ENCODE measurements at regions not wholly inside any gene's neighbourhood (a gene's known extent, or its start where the extent isn't known, plus 50 kb on each side); places are given as distances from the start of the nearest gene placed in this dataset.
"Not testable (repeated sequence)": the region's sequence is repeated elsewhere in the genome, so short reads cannot be mapped to it uniquely, and the experiment has no call there.

DNA sequence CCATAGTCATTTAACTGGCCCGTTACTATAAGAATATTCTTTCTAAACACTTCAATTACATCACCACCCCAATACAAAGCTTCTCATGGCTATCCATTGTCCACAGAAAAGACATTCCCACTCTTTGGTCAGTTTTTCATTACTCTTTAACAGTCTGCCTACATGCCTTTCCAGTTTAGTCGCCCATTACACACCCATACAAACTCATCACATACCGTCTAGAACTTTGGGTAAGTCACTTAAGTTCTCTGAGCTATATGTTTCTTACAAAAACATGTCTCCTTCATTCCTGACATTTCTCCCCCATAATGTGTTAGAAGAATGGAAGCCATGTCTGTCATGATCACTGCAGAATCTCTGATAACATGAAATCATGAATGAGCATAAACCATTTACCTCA is 108.2 kb upstream of the STK17B start:
- DNase-seq (ENCODE audit: low read depth), result no peak

DNA sequence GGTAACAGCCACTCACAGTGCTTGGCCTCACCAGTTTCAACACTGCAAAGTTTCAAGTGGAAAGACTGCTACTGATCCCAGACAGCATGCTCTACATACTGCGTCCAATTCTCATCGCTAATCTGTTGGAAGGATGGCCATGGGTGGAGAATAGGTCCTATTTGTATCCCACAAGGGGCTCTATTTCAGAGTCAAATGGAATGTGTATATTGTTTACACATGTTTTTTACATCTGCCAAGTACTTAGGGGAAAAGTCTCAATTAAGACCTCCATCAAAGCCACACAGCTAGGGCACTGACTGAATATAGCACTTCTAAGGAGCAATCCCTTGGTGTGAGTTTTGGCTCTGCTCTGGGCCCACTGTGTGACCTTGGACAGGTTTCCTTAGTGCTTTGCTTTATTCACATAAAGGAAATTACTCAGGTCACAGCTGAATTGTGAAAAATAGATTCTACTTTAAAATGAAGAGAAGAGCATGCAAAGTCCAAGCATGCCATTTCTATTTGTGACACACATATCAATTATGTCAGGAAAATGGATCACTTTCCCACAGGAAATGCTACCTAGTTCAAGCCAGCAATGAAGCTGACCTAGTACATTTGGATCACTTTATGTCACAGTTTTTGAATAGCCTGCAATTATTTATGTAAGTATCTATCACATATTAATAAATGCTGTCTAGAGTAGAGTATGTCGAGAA is 112.9 kb upstream of the STK17B start:
- DNase-seq (ENCODE audit: low read depth), result no peak

DNA sequence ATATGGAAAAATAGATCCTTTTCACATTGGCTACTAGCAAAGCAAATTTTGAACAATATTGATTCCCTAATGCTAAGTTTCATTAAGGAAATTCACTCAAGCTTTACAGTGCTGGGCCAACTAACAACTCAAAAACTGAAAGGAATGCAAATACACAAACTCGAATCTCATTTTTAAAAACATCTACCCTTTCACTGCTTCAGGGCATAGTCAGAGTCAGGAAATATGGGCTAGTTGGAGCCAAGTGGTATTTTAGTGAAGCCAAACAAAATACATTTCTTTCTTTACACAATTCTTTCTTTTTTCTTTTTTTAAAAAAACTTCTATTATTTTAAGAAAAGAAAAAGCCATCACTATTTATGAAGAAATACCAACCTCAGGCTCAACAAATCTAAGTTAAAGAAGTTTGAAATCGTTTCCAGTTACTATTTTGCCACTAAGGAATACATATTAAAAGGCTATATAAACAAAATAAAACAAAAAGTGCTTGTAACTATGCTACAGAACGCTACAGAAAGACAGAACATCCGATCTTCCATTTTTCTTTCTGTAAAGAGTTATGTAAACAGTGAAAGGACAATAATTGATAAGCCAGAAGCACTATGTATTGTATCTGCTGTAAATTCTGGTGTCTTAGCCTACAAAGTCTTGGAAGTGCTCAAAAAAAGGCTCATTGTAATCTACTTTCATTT is 113.6 kb upstream of the STK17B start:
- no peak for DNase-seq (ENCODE audit: low read depth)

DNA sequence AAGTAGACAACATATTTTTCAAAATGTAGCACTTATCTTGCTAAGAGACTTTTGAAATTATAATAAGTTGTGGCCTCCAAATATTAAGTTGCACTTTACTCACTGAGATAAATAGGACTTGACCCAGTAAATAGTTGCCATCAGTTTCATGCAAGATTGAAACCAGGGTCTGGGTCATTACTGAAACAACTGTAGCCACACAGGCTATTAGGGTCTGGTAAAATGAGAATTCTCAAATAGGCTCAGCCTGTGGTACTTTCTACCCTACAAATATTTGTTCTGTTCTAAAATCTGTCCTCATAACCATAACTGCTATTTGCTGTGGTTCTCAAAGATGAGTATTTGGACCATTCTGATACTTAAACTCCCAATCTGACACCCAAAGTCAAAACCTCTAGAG is 115.4 kb upstream of the STK17B start:
- no peak for DNase-seq (ENCODE audit: low read depth)

DNA sequence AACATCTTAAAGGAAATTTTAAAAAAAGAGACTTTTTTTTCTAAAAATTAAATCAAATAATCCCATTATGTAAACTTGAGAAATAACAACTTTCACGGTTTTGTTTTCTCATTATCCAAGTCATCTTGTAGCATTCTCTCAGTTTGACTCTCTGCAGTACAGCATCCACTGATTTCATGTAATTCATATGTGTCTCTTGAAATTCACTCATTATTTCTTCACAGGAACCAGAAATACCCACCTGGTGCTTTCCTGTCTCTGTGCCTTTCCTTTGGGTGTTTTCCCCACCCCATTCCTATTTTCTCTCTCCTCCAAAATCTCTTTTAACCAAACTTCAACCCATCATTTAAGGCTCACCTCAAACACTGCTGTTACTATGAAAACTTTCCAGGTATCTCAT is 116.1 kb upstream of the STK17B start:
- DNase-seq (ENCODE audit: low read depth), result no peak

DNA sequence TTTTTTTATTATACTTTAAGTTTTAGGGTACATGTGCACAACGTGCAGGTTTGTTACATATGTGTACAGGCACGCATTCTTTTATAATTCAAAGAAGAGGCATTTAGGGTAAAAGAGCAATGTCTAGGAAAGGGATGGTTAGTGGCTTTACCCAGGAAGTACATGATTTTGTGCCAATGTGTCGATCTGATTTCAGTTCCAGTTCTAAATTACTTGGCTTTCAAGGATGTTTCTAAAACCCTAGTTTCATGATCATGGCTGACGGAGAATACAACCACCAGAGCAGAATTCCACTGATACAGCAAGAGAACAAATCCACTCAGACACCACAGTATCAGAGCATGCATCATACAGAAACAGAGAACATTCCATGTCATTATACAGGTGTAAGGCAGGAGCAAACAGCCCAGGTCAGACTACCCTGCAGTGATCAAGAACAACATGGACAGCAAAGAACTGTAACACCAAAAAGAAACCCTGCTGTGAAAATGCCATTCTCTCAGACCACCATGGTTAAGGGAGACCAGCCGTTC is 116.7 kb upstream of the STK17B start:
- no peak for DNase-seq (ENCODE audit: low read depth)

DNA sequence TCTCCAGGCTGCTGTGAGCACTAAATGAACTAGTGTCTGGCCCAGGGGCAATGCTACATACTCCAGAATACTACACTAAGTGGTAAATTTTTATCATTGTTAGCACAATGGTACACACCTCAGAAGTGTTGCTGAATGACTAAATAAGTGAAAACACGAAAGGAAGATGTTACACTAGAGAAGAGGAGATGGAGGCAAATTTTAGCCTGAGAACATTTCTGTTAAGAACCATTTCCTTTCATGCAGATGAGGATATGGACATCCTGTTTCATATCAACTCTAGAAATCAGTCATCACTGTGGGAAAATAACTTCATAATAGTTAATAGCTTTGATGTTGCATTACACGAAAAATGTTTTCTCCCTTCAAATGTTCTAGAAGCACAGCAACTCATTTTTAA is 117.6 kb upstream of the STK17B start:
- no peak for DNase-seq (ENCODE audit: low read depth)

DNA sequence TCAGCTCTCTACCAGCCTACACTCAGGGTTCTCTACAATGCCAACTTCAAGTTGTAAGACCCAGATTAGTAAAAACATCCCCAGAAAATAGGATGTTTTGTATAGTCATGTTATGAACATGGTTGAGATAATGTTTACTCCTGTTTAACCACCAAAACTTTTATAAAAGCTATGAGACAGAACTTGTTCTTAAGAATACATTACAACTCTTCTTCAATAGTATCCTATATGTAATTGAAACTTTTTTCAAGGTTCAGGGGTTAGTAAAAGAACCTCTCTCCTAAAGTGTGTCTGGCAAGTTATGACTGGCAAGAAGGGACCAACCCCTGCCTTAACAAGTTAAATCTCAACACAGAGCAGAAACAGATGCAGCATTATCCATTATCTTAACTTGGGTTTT is 118.8 kb upstream of the STK17B start:
- no peak for DNase-seq (ENCODE audit: low read depth)

DNA sequence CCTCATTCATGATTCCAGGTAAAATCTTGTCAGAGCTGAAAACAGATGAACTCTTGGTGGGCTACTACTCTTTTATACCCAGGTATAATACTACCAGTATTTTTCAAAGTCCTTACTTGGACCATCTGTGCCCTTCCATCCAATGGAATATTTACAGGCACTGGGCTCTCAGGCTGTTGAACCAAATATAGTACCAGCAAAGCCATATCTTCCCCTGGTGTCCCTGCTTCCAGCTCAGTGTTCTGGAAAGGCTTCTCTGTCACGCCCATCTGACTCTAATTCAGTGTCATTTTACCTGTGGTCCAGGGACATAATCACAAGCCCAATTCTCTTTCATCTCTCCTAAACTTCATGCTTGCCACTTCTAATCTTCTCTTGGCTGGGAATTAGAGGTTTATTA is 119.2 kb upstream of the STK17B start:
- DNase-seq (ENCODE audit: low read depth), result no peak

DNA sequence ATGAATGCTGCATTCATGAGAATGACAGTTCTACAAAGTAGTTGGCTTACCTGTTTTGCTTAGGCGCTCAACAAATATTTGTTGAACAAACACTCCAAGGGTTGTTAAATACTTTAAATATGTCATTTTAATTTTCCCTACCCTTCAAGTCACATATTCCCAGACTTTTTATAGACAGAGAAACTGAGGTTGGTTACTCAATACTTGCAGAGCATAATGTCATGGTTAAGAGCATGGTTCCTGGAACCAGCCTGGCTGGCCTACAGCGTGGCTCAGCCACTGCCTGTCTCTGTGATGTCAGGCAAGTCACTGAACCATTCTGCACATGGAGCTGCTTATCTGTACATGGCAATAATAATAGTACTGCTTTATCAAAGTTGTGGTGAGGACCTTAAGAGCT is 120.0 kb upstream of the STK17B start:
- no peak for DNase-seq (ENCODE audit: low read depth)

DNA sequence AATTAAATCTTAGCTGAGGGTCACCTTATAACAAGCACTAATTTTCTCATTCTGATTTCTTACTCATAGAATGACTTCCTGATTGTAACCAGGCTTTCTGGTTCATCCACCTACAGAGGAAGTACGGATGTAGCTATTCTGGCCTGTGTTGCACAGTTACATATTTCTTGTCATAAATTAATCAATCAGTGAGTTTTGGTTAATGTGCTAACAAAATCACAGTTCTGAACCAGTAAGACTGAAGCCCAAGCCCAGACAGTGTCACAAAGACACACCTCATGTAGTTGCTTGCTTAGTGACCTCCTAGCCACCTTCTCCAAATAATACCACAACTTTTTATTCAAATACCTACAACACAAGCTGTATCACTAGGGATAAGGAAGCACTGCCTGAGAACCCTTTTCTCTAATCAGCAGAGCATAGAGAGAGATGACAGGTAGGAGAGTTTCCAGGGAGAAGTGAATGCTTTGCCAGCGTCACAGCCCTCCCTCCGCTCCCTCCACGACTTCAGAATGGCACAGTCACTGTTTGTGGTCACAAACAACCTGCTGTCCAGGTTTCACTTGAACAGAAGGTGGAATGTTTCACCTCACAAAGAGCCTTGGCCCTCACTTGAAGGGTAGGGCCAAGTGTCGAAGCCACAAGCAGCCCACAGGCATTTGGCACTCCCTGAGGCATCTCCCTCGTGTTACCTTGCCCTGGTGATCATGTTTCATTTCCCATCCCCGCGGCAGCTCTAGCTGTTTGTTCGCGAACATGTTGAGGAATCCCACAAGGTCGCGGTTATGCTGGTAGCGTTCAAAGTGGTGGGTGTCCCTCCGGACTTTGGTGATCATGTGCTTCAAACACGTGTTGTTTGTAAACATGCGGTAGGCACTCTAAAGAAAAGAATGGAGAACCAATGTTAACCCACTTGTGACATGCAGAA is 120.8 kb upstream of the STK17B start:
- DNase-seq (ENCODE audit: low read depth), result no peak

DNA sequence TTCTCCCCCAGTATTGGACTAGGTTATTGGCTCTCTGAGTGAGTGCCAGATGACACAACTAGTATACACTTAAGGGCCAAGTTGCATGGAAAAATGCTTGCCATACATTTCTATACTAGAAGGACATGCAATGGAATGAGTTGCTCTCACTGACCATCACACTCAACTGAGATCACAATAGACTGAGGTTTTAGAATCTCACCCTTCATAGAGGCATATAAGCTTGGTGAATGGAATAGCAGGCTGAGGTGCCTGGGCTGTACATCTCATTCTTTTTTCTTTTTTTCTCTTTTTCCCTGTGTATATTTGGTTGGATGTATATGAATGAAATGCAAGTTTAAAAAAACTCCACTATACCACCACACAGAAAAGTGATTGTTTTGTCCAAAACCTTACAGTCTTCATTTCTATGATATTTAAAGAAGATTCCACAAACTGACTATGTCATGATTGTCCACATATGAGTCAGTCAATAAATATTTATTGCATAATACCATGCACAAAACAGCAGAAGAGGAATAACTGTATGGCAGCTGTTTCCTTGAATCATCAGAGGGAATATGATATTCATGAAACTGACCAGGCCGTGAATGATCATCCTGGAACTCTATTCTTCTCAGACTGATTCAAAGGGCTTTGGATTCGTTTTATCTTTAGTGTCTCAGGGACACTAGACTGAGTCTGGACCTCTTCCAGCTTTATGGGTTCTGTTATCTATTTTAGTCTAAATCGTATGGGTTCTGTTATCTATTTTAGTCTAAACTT is 122.6 kb upstream of the STK17B start:
- DNase-seq (ENCODE audit: low read depth), result no peak

DNA sequence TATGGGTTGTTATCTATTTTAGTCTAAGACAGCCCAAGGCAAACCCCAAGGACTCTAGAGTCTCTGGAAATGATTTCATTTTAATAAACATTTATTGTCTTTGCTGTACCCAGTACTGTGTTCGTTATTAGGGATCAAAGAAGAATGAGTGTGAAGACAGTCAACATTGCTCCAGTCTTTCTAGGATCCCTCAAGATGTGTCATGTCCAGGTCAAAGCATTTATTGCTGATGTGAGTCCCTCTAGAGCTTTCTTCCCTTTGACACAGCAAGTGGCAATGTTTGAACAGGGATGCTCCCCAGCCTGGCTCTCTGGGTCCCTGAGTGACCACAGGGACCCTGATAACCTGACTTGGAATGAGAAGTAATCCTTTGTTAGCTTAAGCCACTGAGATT is 123.1 kb upstream of the STK17B start:
- DNase-seq (ENCODE audit: low read depth), result no peak

DNA sequence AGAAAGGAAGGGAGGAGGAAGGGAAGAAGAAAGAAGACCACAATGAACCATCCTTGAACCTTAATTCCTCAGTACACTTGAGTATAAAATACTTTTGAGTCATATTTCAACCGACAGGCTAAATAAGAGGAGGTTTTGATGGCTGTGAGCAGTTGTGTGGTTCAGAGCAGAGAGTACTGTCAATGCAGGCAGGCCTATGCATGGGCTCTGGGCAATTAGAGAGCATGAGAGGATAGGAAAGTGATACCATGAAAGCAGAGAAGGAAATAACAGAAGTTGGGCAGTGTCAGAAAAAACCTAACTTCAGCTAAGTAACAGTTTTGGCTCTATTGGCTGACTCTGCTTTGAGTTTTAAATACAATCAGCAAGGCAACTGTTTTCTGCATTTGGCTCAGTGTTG is 123.6 kb upstream of the STK17B start:
- no peak for DNase-seq (ENCODE audit: low read depth)

DNA sequence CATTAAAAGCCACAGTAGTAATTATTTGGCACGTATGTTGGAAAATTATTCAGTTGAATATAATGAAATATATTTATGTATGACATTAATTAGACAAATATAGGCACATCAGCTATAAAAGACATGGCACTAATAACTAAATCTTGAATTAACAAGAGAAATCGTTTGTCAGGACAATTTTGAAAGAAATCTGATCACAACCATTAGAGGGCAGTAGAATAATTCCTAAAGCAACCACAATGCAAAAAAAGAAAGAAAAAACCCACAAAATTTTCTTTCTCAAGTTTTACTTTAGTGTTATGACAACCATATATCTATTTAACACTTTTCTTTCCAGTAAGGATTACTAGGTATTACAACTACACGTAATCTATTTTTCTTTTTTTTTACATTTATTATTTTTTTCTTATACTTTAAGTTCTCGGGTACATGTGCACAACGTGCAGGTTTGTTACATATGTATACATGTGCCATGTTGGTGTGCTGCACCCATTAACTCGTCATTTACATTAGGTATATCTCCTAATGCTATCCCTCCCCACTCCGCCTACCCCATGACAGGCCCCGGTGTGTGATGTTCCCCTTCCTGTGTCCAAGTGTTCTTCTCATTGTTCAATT is 126.8 kb upstream of the STK17B start:
- DNase-seq (ENCODE audit: low read depth), result not testable (repeated sequence)

DNA sequence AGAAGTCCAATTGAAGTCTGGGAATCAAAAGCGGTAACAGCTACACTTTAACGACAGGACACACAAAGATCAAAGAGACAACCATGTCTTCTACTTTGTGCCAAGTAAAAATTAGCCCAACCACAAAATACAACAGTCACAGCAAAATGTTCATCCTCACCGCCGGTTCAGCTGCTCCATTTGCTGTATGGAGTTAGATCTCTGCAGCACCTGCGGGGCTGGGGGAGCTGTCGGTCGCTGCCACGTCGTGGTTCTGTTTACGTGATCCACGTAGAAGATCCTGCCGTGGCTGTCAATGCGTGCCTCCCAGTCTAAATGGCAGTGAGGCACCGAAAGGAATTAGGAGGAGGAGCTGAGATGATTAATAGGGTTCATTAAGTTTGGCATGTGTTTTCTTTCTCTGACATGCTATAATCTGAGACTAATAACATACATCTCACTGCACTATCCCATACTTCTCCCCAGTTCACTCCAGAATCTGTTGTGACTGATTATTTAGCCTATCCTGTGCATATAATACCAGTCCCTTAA is 136.5 kb upstream of the STK17B start:
- no peak for DNase-seq (ENCODE audit: low read depth)

DNA sequence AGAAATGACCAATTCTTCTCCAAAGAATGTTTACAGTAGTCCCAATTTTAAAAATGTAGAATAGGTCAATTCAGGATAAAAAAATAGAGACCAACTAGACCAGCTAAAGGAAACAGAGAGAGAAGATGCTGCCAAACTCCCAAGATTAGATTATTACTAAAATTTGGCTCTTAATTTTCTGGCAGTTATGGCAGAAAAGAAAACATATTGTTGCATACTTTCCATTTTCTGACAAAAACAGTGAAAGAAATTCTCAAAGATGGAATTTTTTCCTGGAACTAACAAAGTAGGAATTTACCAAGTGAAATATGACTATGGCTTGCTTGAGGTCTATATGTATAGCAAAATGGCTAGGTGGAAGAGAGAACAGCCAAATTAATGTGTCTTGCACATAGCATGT is 138.3 kb upstream of the STK17B start:
- DNase-seq (ENCODE audit: low read depth), result no peak

DNA sequence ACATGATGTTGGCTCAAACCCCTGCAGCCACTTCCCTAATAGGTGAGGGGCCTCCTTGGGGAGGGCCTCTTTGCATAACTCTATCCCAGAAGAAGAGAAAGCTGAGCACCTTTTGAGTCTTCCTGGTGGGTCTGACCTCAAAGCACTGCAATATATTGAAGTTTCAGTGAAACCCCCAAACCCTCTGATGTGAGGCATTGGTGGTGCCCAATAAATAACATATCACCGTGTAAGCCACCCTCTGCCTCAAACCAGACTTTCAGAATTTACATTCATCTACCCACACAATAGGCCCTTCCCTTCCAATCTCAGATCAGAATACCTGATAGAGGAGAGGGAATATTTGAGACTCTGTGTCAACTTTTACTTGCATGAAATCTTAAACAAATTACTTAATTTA is 142.8 kb upstream of the STK17B start:
- DNase-seq (ENCODE audit: low read depth), result no peak

DNA sequence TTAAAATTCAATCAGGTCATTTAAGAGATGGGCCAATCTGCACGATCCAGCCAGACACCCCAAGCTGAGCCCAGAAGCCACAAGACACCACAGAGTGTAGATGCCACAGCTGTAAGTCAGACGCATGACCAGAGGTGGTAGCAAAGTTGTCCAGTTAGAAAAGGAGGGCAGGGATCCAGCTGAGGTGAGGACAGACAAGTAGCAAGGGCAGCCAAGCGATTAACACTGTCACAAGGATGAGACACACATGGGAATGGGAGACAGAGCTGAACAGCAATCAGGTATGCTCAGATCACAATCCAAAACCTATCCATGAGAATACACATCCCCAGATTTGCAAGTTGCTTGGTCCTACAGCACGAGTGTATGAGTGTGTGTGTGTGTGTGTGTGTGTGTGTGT is 143.4 kb upstream of the STK17B start:
- DNase-seq (ENCODE audit: low read depth), result no peak

DNA sequence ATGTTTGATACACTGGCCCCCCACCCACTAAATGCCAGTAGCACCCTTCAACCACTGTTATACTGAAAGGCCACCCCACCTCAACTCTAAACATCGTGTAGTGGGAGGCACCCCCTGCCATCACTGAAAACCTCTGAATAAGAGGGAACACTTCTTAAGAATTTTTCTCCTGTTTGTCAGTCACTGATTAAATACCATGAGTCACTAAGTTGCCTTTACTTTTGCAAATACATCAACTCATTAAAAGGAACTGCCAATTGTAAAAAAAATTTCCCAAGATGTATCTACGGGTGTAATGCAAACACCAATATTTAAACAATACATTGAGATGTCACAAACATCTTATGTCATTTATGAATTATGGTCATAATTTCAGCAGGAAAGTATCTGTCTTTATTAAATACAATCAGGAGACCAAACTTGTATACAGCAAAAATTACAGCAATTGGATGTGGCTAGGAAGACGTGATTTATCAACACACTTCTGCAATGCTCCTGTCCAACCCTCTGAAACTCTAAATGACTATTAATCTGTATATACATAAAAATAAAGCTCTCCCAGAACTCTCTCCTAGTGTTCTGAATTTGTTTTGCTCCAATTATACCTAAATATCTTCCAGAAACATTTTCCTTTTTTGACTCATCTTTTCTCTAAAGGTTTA is 144.1 kb upstream of the STK17B start:
- DNase-seq (ENCODE audit: low read depth), result no peak

DNA sequence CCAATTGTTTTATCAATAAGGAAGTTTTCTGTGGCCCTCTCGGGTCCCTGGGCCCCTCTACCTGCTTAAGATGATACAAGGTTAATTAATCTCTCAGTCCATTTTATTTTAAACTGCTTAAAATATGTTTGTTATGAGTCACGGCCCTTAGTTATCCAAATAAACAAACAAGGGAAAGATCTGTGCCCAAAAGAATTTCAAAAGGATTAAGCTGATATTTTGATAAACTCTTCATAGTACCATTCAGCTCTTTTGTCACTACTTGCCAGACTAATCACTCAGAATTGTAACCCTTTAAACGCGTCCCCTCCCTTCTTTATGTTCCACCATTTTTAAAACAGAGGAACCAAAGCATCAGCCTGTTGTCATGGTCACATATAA is 144.7 kb upstream of the STK17B start:
- no peak for DNase-seq (ENCODE audit: low read depth)
